SH-SY5Y (cell line): ENCODE measurements at regions not wholly inside any gene's neighbourhood (a gene's known extent, or its start where the extent isn't known, plus 50 kb on each side); places are given as distances from the start of the nearest gene placed in this dataset.

ENCODE experiments used
- GATA2 ChIP-seq: IDR thresholded peaks from 2 replicates; pipeline ENCODE4 v1.6.1; 2011; ENCODE audit warnings: mild to moderate bottlenecking, low read depth, low read length
- GATA3 ChIP-seq: IDR thresholded peaks from 2 replicates; pipeline ENCODE4 v1.6.1; 2011; ENCODE audit warnings: low read depth, mild to moderate bottlenecking, low read length, moderate library complexity

- TF ChIP-seq GATA3 (no peak), GATA2 (no peak)
Measured at GRCh38 chr11:92829121-92829520, 140.3 kb upstream of the MTNR1B start.

- TF ChIP-seq GATA2 (no peak), GATA3 (no peak)
Measured at GRCh38 chr11:92829671-92830070, 139.8 kb upstream of the MTNR1B start.

GRCh38 chr11:92830377-92831155, 138.9 kb upstream of the MTNR1B start:
- no peak for TF ChIP-seq GATA2
- TF ChIP-seq GATA3 = no peak

DNA sequence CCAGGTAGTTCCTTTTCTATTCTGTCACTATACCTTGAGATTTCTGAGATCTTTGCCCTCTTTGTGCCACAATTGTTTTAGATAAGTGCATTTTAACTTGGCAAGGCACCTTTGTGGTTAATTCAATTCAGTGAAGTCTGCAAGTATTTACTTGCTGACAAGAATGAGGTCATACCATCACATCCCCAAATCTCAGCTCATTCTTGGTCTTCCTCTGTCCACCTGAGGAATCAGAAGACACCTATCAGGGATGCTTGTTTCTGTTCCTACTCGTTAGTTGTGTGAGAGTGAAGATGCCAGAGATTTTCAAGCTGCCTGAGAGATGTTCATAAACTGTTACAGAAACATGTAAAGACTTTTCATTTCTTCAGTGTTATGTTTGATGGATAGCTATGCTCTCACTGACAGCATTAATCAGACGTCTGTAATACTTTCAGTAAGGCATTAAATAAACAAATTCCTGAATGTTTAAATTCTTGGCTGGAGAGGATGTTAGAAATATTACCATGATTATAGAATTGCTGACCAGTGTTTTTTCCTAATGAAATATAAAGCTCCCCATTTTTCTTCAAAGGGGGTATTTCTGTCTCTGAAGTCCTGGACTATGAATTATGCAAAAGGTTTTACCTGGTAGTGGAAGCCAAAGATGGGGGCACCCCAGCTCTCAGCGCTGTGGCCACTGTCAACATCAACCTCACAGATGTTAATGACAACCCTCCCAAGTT, 135.0 kb upstream of the MTNR1B start:
- TF ChIP-seq GATA2 (no peak), GATA3 (no peak)

- TF ChIP-seq GATA3 (no peak), GATA2 (no peak)
Measured at GRCh38 chr11:92837595-92837994, 131.9 kb upstream of the MTNR1B start.

GRCh38 chr11:92838759-92839310, 130.6 kb upstream of the MTNR1B start:
- TF ChIP-seq GATA3 = no peak
- TF ChIP-seq GATA2 = no peak

- TF ChIP-seq GATA3 (no peak), GATA2 (no peak)
Measured at GRCh38 chr11:92839450-92839849, 130.0 kb upstream of the MTNR1B start.

GRCh38 chr11:92841719-92842118, 127.7 kb upstream of the MTNR1B start:
- TF ChIP-seq GATA2 (no peak), GATA3 (no peak)

DNA sequence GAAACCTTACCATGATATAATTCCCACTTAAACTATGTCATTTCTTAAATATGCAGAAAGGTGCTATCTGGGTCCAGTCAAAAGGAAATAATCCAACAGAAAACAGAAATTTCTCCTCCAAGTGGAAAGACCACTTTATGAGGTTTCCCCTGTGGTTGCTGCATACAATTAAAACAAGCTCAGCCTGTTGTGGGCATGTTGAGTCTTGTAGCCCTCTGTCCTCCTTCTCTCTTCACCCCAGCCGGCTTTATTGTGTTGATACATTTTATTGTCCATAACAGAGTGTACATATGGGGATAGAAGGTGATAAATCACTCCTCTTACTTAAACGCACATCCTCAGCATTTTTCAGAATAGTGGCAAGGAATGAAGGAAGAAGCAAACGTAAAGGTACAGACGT, 126.0 kb upstream of the MTNR1B start:
- no peak for TF ChIP-seq GATA2
- TF ChIP-seq GATA3 = no peak

DNA sequence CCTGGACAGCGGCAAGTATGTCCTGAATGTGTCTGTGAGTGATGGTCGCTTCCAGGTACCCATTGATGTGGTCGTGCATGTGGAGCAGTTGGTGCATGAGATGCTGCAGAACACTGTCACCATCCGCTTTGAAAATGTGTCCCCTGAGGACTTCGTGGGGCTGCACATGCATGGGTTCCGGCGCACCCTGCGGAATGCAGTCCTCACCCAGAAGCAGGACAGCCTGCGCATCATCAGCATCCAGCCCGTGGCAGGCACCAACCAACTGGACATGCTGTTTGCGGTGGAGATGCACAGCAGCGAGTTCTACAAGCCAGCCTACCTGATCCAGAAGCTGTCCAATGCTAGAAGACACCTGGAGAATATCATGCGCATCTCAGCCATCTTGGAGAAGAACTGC, 125.3 kb upstream of the MTNR1B start:
- no peak for TF ChIP-seq GATA2
- TF ChIP-seq GATA3 = no peak

- TF ChIP-seq GATA2 = no peak
- no peak for TF ChIP-seq GATA3
Measured at GRCh38 chr11:92845390-92845789, 124.1 kb upstream of the MTNR1B start.

DNA sequence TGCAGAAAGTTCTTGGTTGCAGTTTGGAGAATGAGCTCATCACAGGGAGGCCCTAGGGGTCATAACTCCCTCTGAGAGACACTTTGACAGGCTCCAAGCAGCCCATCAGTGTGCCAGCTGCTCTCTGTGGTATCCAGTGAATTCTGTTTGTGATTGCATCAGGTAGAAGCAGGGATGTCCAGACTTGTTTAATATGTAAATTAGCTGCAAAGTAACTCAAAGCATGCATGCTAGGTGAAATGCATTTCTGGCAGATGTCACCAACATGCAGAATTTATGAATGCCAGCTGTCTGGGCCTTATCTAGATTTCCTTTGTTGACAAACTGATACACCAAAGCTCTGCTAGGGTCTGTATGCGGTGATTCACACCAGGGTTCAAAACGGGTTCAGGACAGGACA, 123.6 kb upstream of the MTNR1B start:
- TF ChIP-seq GATA3 (peak; percentile 59; the same call in 1 of the 2 replicates), GATA2 (peak; percentile 71)

DNA sequence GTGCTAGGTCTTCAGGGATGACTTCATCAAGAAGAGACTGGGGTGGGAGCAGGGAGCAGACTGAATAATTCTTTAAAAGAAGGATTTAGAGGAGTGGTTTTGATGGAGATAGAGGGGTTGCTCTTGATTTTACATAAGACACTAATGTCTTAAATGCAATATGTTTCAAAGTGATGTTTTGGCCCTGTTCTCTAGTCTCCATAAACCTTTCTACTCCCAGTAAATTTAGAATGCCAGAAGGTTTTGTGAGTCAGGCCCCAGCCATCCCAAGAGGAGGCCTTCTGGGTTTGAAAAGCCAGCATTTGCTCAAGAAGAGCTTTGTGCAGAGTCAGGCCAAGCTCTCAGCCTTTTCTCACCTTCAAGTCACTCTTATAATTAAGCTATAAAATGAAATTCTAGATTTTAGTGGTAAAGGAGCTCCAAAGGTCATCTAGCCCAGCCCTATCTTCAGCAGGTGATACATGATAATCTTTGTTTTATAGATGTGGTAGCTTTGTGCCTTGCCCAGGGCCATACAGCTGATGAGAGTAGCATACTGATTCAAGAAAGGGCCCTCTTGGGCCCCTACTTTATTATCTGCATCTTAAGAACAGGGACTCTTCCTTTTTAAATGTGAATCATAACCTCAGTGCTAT, 122.8 kb upstream of the MTNR1B start:
- TF ChIP-seq GATA3 (no peak), GATA2 (no peak)

DNA sequence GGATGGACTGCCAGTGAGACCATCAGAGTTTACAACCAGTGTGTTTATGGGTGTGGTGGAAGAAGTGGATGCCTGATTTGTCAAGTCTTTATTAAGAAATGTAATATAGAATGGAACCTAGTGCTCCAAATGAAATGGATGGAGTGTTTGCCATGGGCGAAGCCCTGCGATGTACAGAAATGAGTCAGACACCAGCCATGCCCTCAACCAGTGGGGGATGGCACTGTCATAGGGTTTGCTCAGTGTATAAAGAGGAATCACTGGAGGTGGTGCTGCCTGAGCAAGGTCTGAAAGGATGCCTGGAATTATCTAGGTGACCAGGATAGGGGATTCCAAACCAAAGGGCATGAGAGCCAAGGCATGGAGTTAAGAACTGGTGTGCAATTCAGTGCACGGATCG, 120.9 kb upstream of the MTNR1B start:
- TF ChIP-seq GATA3 (no peak), GATA2 (no peak)
